ENCODE measurements at regions not wholly inside any gene's neighbourhood (a gene's known extent, or its start where the extent isn't known, plus 50 kb on each side); places are given as distances from the start of the nearest gene placed in this dataset.

DNA sequence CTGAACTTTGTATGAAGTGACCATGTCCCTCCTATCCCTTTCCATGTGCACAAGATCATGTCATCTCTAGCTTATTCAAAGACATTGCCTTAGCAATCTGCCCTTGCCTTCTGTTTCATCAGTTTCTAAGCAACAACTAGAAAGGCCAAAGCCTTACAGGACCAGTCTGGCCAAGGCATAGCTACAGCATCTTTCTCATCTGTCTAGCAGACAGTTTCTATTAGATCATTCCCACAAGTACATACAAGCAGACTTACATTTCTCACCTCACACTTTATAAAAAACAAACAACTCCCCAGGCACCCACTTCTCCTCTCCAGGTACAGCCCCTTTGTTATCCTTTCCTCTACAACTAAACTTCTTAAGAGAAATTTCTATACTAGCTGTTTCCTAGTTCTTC is 188.7 kb upstream of the AADAT start:
- TF ChIP-seq, protein P1, sequence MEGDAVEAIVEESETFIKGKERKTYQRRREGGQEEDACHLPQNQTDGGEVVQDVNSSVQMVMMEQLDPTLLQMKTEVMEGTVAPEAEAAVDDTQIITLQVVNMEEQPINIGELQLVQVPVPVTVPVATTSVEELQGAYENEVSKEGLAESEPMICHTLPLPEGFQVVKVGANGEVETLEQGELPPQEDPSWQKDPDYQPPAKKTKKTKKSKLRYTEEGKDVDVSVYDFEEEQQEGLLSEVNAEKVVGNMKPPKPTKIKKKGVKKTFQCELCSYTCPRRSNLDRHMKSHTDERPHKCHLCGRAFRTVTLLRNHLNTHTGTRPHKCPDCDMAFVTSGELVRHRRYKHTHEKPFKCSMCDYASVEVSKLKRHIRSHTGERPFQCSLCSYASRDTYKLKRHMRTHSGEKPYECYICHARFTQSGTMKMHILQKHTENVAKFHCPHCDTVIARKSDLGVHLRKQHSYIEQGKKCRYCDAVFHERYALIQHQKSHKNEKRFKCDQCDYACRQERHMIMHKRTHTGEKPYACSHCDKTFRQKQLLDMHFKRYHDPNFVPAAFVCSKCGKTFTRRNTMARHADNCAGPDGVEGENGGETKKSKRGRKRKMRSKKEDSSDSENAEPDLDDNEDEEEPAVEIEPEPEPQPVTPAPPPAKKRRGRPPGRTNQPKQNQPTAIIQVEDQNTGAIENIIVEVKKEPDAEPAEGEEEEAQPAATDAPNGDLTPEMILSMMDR (IDR thresholded peaks at IDR 0.05): no peak
- no peak for TF ChIP-seq POLR2A (IDR thresholded peaks at IDR 0.05)

All from testis (tissue), 2 donors.